Left ventricle myocardium inferior (tissue), 1 donor: ENCODE measurements at regions not wholly inside any gene's neighbourhood (a gene's known extent, or its start where the extent isn't known, plus 50 kb on each side); places are given as distances from the start of the nearest gene placed in this dataset.

Experiments
- DNase-seq: peaks from one replicate; pipeline ENCODE4 v3.0.0-alpha.2; 2020
- H3K27ac ChIP-seq: fragments of 200-600 bp; replicated peaks from 2 replicates; pipeline ENCODE4 v1.8.0; 2021
- H3K27me3 ChIP-seq: fragments of 200-600 bp; 2 replicates; pipeline ENCODE4 v1.8.0; 2021; ENCODE audit warnings: low read depth
- H3K36me3 ChIP-seq: fragments of 200-600 bp; 2 replicates; pipeline ENCODE4 v1.8.0; 2021
- H3K4me1 ChIP-seq: fragments of 200-600 bp; 2 replicates; pipeline ENCODE4 v1.8.0; 2021
- H3K4me3 ChIP-seq: fragments of 200-600 bp; 2 replicates; pipeline ENCODE4 v1.8.0; 2021; ENCODE audit warnings: mild to moderate bottlenecking, moderate library complexity
- H3K9me3 ChIP-seq: fragments of 200-600 bp; replicated peaks from 2 replicates; pipeline ENCODE4 v1.8.0; 2021
- CTCF ChIP-seq: fragments of 200-600 bp; IDR thresholded peaks from 2 replicates; pipeline ENCODE4 v1.8.0; 2021; ENCODE audit warnings: antibody characterized with exemption, mild to moderate bottlenecking, borderline replicate concordance
- intact Hi-C: fragments of 100-400 bp; cut with micrococcal nuclease; formaldehyde crosslinking; loops from one replicate; pipeline ENCODE4 v1.11.0; 2022
- donor health status: DM: no; HTN: yes; CAD: no; lungs with severe emphysema.

- TF ChIP-seq CTCF, result no peak
- no peak overlapping the region for H3K4me3 ChIP-seq
- no peak overlapping the region for H3K27ac ChIP-seq
- no peaks in the 10 kb centered on the region for H3K36me3 ChIP-seq
- no peak for DNase-seq
- H3K9me3 ChIP-seq, result no peaks in the 10 kb centered on the region
- no peaks in the 10 kb centered on the region for H3K4me1 ChIP-seq
- intact Hi-C loops, result no loop called here
- H3K27me3 ChIP-seq, result peaks cover 94% of the 10 kb centered on the region
Measured at GRCh38 chr10:131690805-131691239, 210.0 kb upstream of the PPP2R2D start.

- peaks cover 92% of the 10 kb centered on the region for H3K27me3 ChIP-seq
Measured at GRCh38 chr10:131691481-131692090, 209.2 kb upstream of the PPP2R2D start.

GRCh38 chr10:131692176-131692575 is 208.6 kb upstream of the PPP2R2D start:
- intact Hi-C loops, result no loop called here
- no peak for DNase-seq
- Histone ChIP-seq H3K27ac (no peak overlapping the region), H3K9me3 (no peaks in the 10 kb centered on the region), H3K4me3 (no peak overlapping the region), H3K4me1 (no peaks in the 10 kb centered on the region), H3K27me3 (peaks cover 86% of the 10 kb centered on the region), H3K36me3 (no peaks in the 10 kb centered on the region)
- TF ChIP-seq CTCF, result no peak

More at GRCh38 chr10:131691481-131692090, 209.2 kb upstream of the PPP2R2D start:
- Histone ChIP-seq H3K27ac (no peak overlapping the region), H3K4me3 (no peak overlapping the region), H3K9me3 (no peaks in the 10 kb centered on the region), H3K36me3 (no peaks in the 10 kb centered on the region), H3K4me1 (no peaks in the 10 kb centered on the region)
- DNase-seq, result no peak
- intact Hi-C loops, result no loop called here
- TF ChIP-seq CTCF, result no peak

- H3K9me3 ChIP-seq, result no peaks in the 10 kb centered on the region
- TF ChIP-seq CTCF, result no peak
- intact Hi-C loops, result no loop called here
- no peaks in the 10 kb centered on the region for H3K36me3 ChIP-seq
- peaks cover 81% of the 10 kb centered on the region for H3K27me3 ChIP-seq
- DNase-seq, result no peak
- no peaks in the 10 kb centered on the region for H3K4me1 ChIP-seq
- no peak overlapping the region for H3K4me3 ChIP-seq
- H3K27ac ChIP-seq, result no peak overlapping the region
Measured at GRCh38 chr10:131692686-131693334, 208.0 kb upstream of the PPP2R2D start.

- H3K4me1 ChIP-seq, result no peaks in the 10 kb centered on the region
- H3K27me3 ChIP-seq, result peaks cover 82% of the 10 kb centered on the region
- DNase-seq, result no peak
- no peak overlapping the region for H3K27ac ChIP-seq
- intact Hi-C loops, result no loop called here
- no peak overlapping the region for H3K4me3 ChIP-seq
- no peaks in the 10 kb centered on the region for H3K9me3 ChIP-seq
- no peaks in the 10 kb centered on the region for H3K36me3 ChIP-seq
- no peak for TF ChIP-seq CTCF
Measured at GRCh38 chr10:131693766-131694165, 207.0 kb upstream of the PPP2R2D start.
